Endothelial cell of umbilical vein (primary cell): ENCODE measurements at regions not wholly inside any gene's neighbourhood (a gene's known extent, or its start where the extent isn't known, plus 50 kb on each side); places are given as distances from the start of the nearest gene placed in this dataset.

ENCODE experiments used
- BruUV-seq: library from RNA; stranded (reverse); fragments of 400-500 nt; replicated peaks from 2 replicates; lab custom pipeline; 2021; lab: Mats Ljungman, UMichigan
- CTCF ChIA-PET: fragments of 300-600, 350-600 bp; sonication (Branson Sonifier 250); formaldehyde crosslinking; loops from one replicate; lab custom pipeline; 2021; ENCODE audit warnings: antibody characterized with exemption, inconsistent platforms; lab: Charles Lee
- POLR2A ChIA-PET: fragments of 300-600, 350-600 bp; sonication (Branson Sonifier 250); formaldehyde crosslinking; loops from one replicate; lab custom pipeline; 2021; ENCODE audit warnings: antibody characterized with exemption, inconsistent platforms; lab: Charles Lee
- DNase-seq: peaks from one replicate; pipeline ENCODE4 v3.0.0-alpha.2; 2011; ENCODE audit warnings: low read depth, low spot score
- FAIRE-seq: peaks from 2 replicates; lab custom pipeline; 2011; peaks lifted over from hg19 to GRCh38; lab: Jason Lieb, UNC
- H2AFZ ChIP-seq: 2 replicates; pipeline ENCODE4 v1.6.0; 2012; ENCODE audit warnings: low read depth, low read length, control low read depth, inconsistent platforms
- H3K27ac ChIP-seq: 2 replicates; pipeline ENCODE4 v1.5.1; 2011; ENCODE audit warnings: low read depth, mild to moderate bottlenecking, control low read depth, low read length, moderate library complexity; ENCODE audit not compliant: insufficient read depth
- H3K27me3 ChIP-seq, 2 experiments: 2 replicates each; pipeline versions ENCODE4 v1.6.0 to v1.6.1; 2011; ENCODE audit warnings: low read length in 2 of 2, mixed read lengths in 1 of 2; ENCODE audit not compliant: control insufficient read depth in 2 of 2, insufficient read depth in 2 of 2
- H3K36me3 ChIP-seq, 2 experiments: 2 replicates in 1 of 2; 3 replicates in 1 of 2; pipeline ENCODE4 v1.5.1; 2011; ENCODE audit warnings: low read length in 2 of 2, mild to moderate bottlenecking in 1 of 2, moderate library complexity in 1 of 2; ENCODE audit not compliant: control insufficient read depth in 2 of 2, insufficient read depth in 2 of 2; ENCODE audit errors: extremely low read depth in 1 of 2
- H3K4me1 ChIP-seq: 3 replicates; pipeline ENCODE4 v1.5.1; 2011; ENCODE audit warnings: mild to moderate bottlenecking, low read length; ENCODE audit not compliant: control insufficient read depth, insufficient read depth; ENCODE audit errors: extremely low read depth
- H3K4me2 ChIP-seq: 2 replicates; pipeline ENCODE4 v1.6.1; 2011; ENCODE audit warnings: low read length, control low read depth, mixed read lengths; ENCODE audit not compliant: insufficient read depth
- H3K4me3 ChIP-seq, 3 experiments: fragments of 200-600 bp in 1 of 3; sonication (generic), shearing (Covaris generic) in 1 of 3; replicated peaks in 1 of 3; 2 replicates each; pipeline ENCODE4 v1.5.1; 2011 to 2016; ENCODE audit warnings: control low read depth in 3 of 3, low read length in 3 of 3, mild to moderate bottlenecking in 2 of 3, inconsistent platforms in 1 of 3, low read depth in 1 of 3, moderate library complexity in 1 of 3; ENCODE audit not compliant: insufficient read depth in 1 of 3
- H3K79me2 ChIP-seq: 2 replicates; pipeline ENCODE4 v1.6.0; 2012; ENCODE audit warnings: low read length, inconsistent platforms; ENCODE audit not compliant: control insufficient read depth, insufficient read depth
- H3K9ac ChIP-seq: replicated peaks from 2 replicates; pipeline ENCODE3; 2011; ENCODE audit warnings: low read length, control low read depth; ENCODE audit not compliant: insufficient read depth; ENCODE audit errors: extremely low read depth
- H3K9me1 ChIP-seq: replicated peaks from 3 replicates; pipeline ENCODE4 v1.6.0; 2011; ENCODE audit warnings: mild to moderate bottlenecking, low read length; ENCODE audit not compliant: control insufficient read depth, insufficient read depth; ENCODE audit errors: extremely low read depth
- H3K9me3 ChIP-seq: replicated peaks from 2 replicates; pipeline ENCODE4 v1.5.1; 2012; ENCODE audit warnings: low read length, inconsistent platforms; ENCODE audit not compliant: control insufficient read depth, insufficient read depth
- H4K20me1 ChIP-seq: replicated peaks from 2 replicates; pipeline ENCODE3; 2011; ENCODE audit warnings: mild to moderate bottlenecking, low read length; ENCODE audit not compliant: control insufficient read depth, insufficient read depth; ENCODE audit errors: extremely low read depth
- CTCF ChIP-seq, 2 donors: IDR thresholded peaks; 1 replicate in 1 of 2; 2 replicates in 1 of 2; pipeline ENCODE4 v1.5.1; 2011; ENCODE audit warnings: low read length in 2 of 2, mild to moderate bottlenecking in 2 of 2, moderate library complexity in 2 of 2, control low read depth in 1 of 2, inconsistent platforms in 1 of 2, low read depth in 1 of 2; ENCODE audit not compliant: insufficient read depth in 1 of 2; ENCODE audit errors: extremely low read depth in 1 of 2
- EZH2 ChIP-seq: IDR thresholded peaks from 2 replicates; pipeline ENCODE4 v1.6.1; 2012; ENCODE audit warnings: borderline replicate concordance, low read depth, mild to moderate bottlenecking, moderate library complexity, low read length, inconsistent platforms; ENCODE audit not compliant: severe bottlenecking
- FOS ChIP-seq: IDR thresholded peaks from 2 replicates; pipeline ENCODE4 v1.6.1; 2011; ENCODE audit warnings: mild to moderate bottlenecking, low read length, moderate library complexity, borderline replicate concordance; ENCODE audit not compliant: insufficient read depth
- GATA2 ChIP-seq: IDR thresholded peaks from 2 replicates; pipeline ENCODE4 v1.7.0; 2011; ENCODE audit warnings: low read depth, mild to moderate bottlenecking, moderate library complexity, mixed read lengths, low read length; ENCODE audit not compliant: insufficient read length, insufficient read depth
- JUN ChIP-seq: IDR thresholded peaks from 2 replicates; pipeline ENCODE4 v1.6.1; 2011; ENCODE audit warnings: borderline replicate concordance, low read depth; ENCODE audit not compliant: insufficient read length, insufficient read depth
- MAX ChIP-seq: IDR thresholded peaks from 2 replicates; pipeline ENCODE4 v1.6.1; 2011; ENCODE audit not compliant: insufficient read depth, insufficient read length
- MYC ChIP-seq: IDR thresholded peaks from one replicate; pipeline ENCODE4 v1.6.1; 2011; ENCODE audit warnings: mild to moderate bottlenecking, low read depth, low read length
- POLR2A ChIP-seq: IDR thresholded peaks from 2 replicates; pipeline ENCODE4 v1.6.1; 2012; ENCODE audit warnings: low read depth, mild to moderate bottlenecking, control low read depth, low read length
- POLR2AphosphoS5 ChIP-seq: IDR thresholded peaks from 2 replicates; pipeline ENCODE4 v1.6.1; 2012; ENCODE audit warnings: low read depth, mild to moderate bottlenecking, control low read depth, low read length, moderate library complexity; ENCODE audit not compliant: insufficient read depth
- dilution Hi-C: fragments of 300-500 bp; cut with MboI; formaldehyde crosslinking; loops from one replicate; pipeline ENCODE4 v1.15.0; 2019; ENCODE audit warnings: low sequenced_read_pairs; ENCODE audit not compliant: extremely low pct_ligation_motif_present
- intact Hi-C: fragments of 100-400 bp; cut with micrococcal nuclease; formaldehyde crosslinking; loops from one replicate; pipeline ENCODE4 v1.10.0; 2022

DNA sequence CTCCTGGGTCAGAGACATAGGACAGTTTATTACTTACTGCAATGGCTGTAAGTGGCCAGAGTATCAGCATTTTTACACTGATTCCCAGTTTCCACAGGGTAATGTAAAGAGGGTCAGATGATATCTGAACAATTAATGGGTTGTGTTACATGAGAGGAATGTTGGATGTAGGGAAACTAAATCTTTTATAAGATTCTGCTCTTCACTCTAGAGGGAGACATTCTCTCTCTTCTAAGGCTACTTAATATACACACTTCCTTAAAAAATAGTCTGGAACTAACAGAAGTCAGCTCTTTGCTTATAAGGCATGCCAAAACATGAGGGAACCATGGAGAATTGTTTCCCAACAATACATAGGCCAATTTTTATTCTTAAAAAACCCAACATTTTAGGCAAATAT, 389.8 kb downstream of the ETNK1 start:
- POLR2A ChIA-PET: no interaction called here
- Histone ChIP-seq H3K4me3 (no peak overlapping the region), H3K4me1 (no peaks in the 10 kb centered on the region), H2AFZ (no peak overlapping the region), H4K20me1 (no peaks in the 10 kb centered on the region), H3K9ac (no peak overlapping the region), H3K4me2 (no peak overlapping the region), H3K27ac (no peak overlapping the region), H3K9me1 (no peaks in the 10 kb centered on the region), H3K79me2 (no peaks in the 10 kb centered on the region), H3K27me3 (no peaks in the 10 kb centered on the region), H3K36me3 (no peaks in the 10 kb centered on the region), H3K9me3 (no peaks in the 10 kb centered on the region)
- TF ChIP-seq JUN: no peak
- no peak for TF ChIP-seq MAX
- no peak for TF ChIP-seq POLR2A
- no peak for TF ChIP-seq GATA2
- no peak for TF ChIP-seq MYC
- TF ChIP-seq EZH2: no peak
- TF ChIP-seq FOS: no peak
- no peak for TF ChIP-seq CTCF (IDR thresholded peaks at IDR 0.05; ENCODE audit: extremely low read depth in 1 of 2, insufficient read depth in 1 of 2, low read depth in 1 of 2, low read length in 2 of 2)
- no peak for TF ChIP-seq POLR2AphosphoS5
- BruUV-seq: no TSS peak
- intact Hi-C loops (no loop called here), dilution Hi-C loops (no loop called here)
- CTCF ChIA-PET: interaction anchor here (0.9 to 1.2 kb wide), 2 partner anchors 7 to 18 kb away, joined by 3 to 4 read pairs; no protein-coding TSS in a partner anchor
- FAIRE-seq (no peak), DNase-seq (no peak)
